Esophagus muscularis mucosa (tissue), 3 donors: ENCODE measurements at regions not wholly inside any gene's neighbourhood (a gene's known extent, or its start where the extent isn't known, plus 50 kb on each side); places are given as distances from the start of the nearest gene placed in this dataset.

Source experiments
- CTCF ChIP-seq, 3 experiments: fragments of 200-600 bp in 2 of 3; fragments of 450-650 bp in 1 of 3; sonication (generic) in 2 of 3; IDR thresholded peaks; one replicate each; pipeline ENCODE4 v1.5.1; 2017 to 2019; ENCODE audit warnings: antibody characterized with exemption in 3 of 3, mild to moderate bottlenecking in 2 of 3, moderate library complexity in 1 of 3
- POLR2AphosphoS5 ChIP-seq, 2 donors: sonication (generic); formaldehyde crosslinking; IDR thresholded peaks; one replicate each; pipeline ENCODE4 v1.6.1; 2017; ENCODE audit warnings: antibody characterized with exemption in 2 of 2

GRCh38 chr12:90275088-90275487 is 566.5 kb upstream of the ATP2B1 start:
- TF ChIP-seq CTCF (IDR thresholded peaks at IDR 0.05) = no peak
- TF ChIP-seq POLR2AphosphoS5 (IDR thresholded peaks at IDR 0.05) = no peak
